ENCODE measurements at regions not wholly inside any gene's neighbourhood (a gene's known extent, or its start where the extent isn't known, plus 50 kb on each side); places are given as distances from the start of the nearest gene placed in this dataset.

DNA sequence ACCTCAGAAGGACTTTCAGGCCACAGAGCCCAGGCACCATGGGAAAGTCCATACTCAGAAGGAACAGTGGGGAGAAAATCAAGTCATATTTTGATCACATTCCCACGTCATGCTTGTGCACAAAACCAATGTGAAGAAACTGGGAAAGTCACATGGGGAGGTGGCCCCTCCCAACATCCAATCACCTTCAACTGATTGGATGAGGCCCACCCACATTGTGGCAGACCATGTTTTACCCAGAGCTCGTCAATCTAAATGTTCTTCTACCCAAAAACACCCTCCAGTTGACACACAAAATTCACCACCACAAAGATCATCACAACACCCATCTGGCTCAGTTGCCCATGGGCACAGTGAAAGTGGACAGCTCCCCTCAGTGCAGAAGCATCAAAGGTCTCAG is 248.2 kb upstream of the IGF1R start:
- TF ChIP-seq CTCF (IDR thresholded peaks at IDR 0.05 in 2 of 3, conservative IDR thresholded peaks at IDR 0.05 in 1 of 3; ENCODE audit: insufficient read depth in 2 of 3, low read depth in 1 of 3, low read length in 3 of 3) (no peak), REST (IDR thresholded peaks at IDR 0.05; ENCODE audit: borderline replicate concordance) (no peak), REST (CRISPR knock-in tag; IDR thresholded peaks at IDR 0.05; ENCODE audit: low read depth) (no peak), ZFP1 (CRISPR knock-in tag; IDR thresholded peaks at IDR 0.05) (no peak), MTA1 (IDR thresholded peaks at IDR 0.05; ENCODE audit: borderline replicate concordance) (no peak)
